ENCODE measurements at regions not wholly inside any gene's neighbourhood (a gene's known extent, or its start where the extent isn't known, plus 50 kb on each side); places are given as distances from the start of the nearest gene placed in this dataset.
"Not testable (repeated sequence)": the region's sequence is repeated elsewhere in the genome, so short reads cannot be mapped to it uniquely, and the experiment has no call there.

DNA sequence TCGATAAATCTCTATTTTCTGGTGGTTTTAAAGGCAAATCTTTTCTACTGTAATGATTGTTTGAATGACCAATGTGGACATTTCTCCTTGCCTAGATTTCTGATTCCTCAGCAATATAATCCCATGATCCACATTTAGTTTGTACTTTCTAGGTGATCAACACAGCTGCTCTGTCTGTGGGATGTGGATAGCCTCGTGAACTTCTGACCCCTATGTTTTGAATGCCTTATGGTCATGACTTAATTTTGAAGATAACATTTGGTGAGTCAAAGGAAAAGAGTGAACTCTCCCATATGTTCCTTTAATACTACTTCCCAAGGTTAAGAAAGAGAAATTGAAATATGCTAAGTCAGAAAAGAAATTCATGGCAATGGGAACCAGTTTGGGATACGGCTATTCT is 147.5 kb downstream of the CAVIN4 start:
- peaks cover 5% of the 10 kb centered on the region in 2 donors for H3K27me3 Mint-ChIP-seq
- no peaks in the 10 kb centered on the region for H3K4me1 Mint-ChIP-seq (ENCODE audit: low read depth in 2 of 2)
- H3K27ac Mint-ChIP-seq = no peak overlapping the region
- peaks cover 2% of the 10 kb centered on the region for H3K9me3 Mint-ChIP-seq
- no peak overlapping the region for H3K4me3 Mint-ChIP-seq
- ATAC-seq (no peak), DNase-seq (ENCODE audit: low spot score) (no peak)
- no peaks in the 10 kb centered on the region for H3K36me3 Mint-ChIP-seq

DNA sequence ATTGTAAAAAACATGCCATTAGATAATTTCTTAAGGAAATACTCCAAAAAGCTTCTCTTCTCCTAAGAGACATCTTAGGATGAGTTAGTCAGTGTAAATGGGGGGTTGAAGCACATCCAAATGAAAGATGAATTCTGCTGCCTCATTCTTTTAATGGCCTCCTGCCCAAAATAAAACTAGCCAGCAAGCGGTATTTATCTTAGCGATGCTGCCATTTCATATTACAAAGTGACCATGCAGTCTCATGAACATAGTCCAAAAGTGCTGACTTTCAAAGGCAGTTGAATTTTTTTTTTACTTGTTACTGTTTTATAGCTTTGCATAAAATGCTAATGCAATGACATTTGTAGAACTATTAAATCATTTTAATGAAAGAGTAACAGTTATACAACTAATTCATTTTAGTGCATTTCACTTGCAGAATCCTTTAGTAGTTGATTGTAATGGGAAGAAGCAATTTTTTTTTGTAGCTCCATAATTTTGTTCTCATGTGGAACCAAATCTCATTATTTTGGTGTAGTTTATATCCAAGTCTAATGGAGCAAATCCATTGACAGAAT is 151.5 kb downstream of the CAVIN4 start:
- Mint-ChIP-seq H3K9me3 (peaks cover 5% of the 10 kb centered on the region), H3K27ac (no peak overlapping the region), H3K27me3 (peaks cover 2% of the 10 kb centered on the region in 2 donors), H3K4me3 (no peak overlapping the region), H3K36me3 (no peaks in the 10 kb centered on the region), H3K4me1 (ENCODE audit: low read depth in 2 of 2) (no peaks in the 10 kb centered on the region)
- ATAC-seq = no peak
- no peak for DNase-seq (ENCODE audit: low spot score)

DNA sequence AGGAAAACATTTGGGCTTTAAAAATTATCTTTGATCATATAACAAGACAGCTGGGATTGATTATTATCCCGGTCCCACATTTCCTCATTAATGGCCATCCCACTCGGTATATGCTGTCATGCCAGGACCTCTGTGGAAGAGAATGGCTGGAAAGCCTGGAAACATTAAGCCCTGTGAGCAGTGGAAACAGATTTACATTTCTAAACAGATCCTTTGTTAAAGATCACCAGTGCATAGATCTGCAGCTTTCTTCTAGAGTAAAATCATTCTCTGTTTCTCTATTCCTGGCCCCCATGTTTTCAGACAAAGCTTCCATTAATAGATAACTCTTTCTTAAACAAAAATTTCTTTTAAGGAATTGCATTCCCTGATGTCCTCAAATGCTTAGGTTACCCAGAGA is 152.2 kb downstream of the CAVIN4 start:
- Mint-ChIP-seq H3K27me3 (peaks cover 0 to 2% of the 10 kb centered on the region in 2 donors), H3K27ac (no peak overlapping the region), H3K9me3 (peaks cover 5% of the 10 kb centered on the region), H3K4me1 (ENCODE audit: low read depth in 2 of 2) (no peaks in the 10 kb centered on the region), H3K4me3 (no peak overlapping the region), H3K36me3 (no peaks in the 10 kb centered on the region)
- ATAC-seq (no peak), DNase-seq (ENCODE audit: low spot score) (no peak)

GRCh38 chr9:100731038-100731556 is 153.2 kb downstream of the CAVIN4 start:
- Mint-ChIP-seq H3K36me3 (no peaks in the 10 kb centered on the region), H3K4me3 (no peak overlapping the region), H3K4me1 (ENCODE audit: low read depth in 2 of 2) (no peaks in the 10 kb centered on the region), H3K27me3 (no peaks in the 10 kb centered on the region), H3K9me3 (peaks cover 6% of the 10 kb centered on the region), H3K27ac (no peak overlapping the region)
- DNase-seq (ENCODE audit: low spot score) (no peak), ATAC-seq (no peak)

DNA sequence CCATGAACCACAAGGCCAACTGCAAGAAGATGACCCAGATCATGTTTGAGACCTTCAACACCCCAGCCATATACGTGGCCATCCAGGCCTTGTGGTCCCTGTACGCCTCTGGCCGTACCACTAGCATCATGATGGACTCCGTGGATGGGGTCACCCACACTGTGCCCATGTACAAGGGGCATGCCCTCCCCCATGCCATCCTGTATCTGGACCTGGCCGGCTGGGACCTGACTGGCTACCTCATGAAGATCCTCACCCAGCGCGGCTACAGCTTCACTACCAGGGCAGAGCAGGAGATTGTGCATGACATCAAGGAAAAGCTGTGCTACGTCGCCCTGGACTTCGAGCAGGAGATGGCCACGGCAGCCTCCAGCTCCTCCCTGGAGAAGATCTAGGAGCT is 153.7 kb downstream of the CAVIN4 start:
- ATAC-seq = peak in 1 of 2 donors; percentile 46
- Mint-ChIP-seq H3K27me3 (no peaks in the 10 kb centered on the region), H3K4me3 (no peak overlapping the region), H3K27ac (no peak overlapping the region), H3K9me3 (peaks cover 9% of the 10 kb centered on the region), H3K36me3 (no peaks in the 10 kb centered on the region), H3K4me1 (ENCODE audit: low read depth in 2 of 2) (no peaks in the 10 kb centered on the region)
- no peak for DNase-seq (ENCODE audit: low spot score)

GRCh38 chr9:100739208-100739607 is 161.3 kb downstream of the CAVIN4 start:
- Mint-ChIP-seq H3K27ac (no peak overlapping the region), H3K4me3 (no peak overlapping the region), H3K27me3 (no peaks in the 10 kb centered on the region), H3K9me3 (peaks cover 27% of the 10 kb centered on the region), H3K36me3 (no peaks in the 10 kb centered on the region), H3K4me1 (ENCODE audit: low read depth in 2 of 2) (no peaks in the 10 kb centered on the region)
- ATAC-seq (no peak), DNase-seq (ENCODE audit: low spot score) (no peak)

DNA sequence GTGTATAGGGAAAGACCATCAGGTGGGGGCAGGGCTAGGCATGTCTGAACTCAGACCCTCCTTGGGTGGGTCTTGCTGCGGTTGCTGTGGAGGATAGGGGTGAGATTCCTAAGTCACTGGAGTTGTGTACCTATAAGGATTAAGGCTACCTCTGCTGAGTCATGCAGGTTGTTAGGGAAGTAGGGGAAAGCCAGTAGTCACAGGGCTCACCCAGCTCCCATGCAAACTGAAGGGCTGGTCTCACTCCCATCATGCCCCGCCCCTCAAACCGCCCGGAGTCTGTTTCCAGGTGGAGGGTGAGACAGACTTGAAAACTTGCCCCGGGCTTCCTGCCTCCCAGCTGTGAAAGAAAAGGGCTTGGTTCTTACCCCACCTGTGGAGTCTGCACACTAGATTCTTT is 161.8 kb downstream of the CAVIN4 start:
- Mint-ChIP-seq H3K4me3 (no peak overlapping the region), H3K4me1 (ENCODE audit: low read depth in 2 of 2) (no peaks in the 10 kb centered on the region), H3K27ac (no peak overlapping the region), H3K36me3 (no peaks in the 10 kb centered on the region), H3K27me3 (no peaks in the 10 kb centered on the region), H3K9me3 (peaks cover 27% of the 10 kb centered on the region)
- DNase-seq (ENCODE audit: low spot score) = no peak
- ATAC-seq = no peak

GRCh38 chr9:100748930-100749329 is 171.1 kb downstream of the CAVIN4 start:
- H3K4me3 Mint-ChIP-seq; ATAC-seq; H3K27ac Mint-ChIP-seq; H3K27me3 Mint-ChIP-seq; H3K36me3 Mint-ChIP-seq; DNase-seq (ENCODE audit: low spot score); H3K4me1 Mint-ChIP-seq (ENCODE audit: low read depth in 2 of 2): not testable (repeated sequence)
- H3K9me3 Mint-ChIP-seq = peaks cover 13% of the 10 kb centered on the region

- DNase-seq (ENCODE audit: low spot score) (no peak), ATAC-seq (no peak)
- Mint-ChIP-seq H3K9me3 (peaks cover 4% of the 10 kb centered on the region), H3K4me1 (ENCODE audit: low read depth in 2 of 2) (no peaks in the 10 kb centered on the region), H3K27ac (no peak overlapping the region), H3K27me3 (no peaks in the 10 kb centered on the region), H3K36me3 (no peaks in the 10 kb centered on the region), H3K4me3 (no peak overlapping the region)
These were observed 178.3 kb downstream of the CAVIN4 start for GRCh38 chr9:100756217-100756616.

GRCh38 chr9:100759215-100759614 is 181.3 kb downstream of the CAVIN4 start:
- Mint-ChIP-seq H3K36me3 (no peaks in the 10 kb centered on the region), H3K27ac (no peak overlapping the region), H3K4me1 (ENCODE audit: low read depth in 2 of 2) (no peaks in the 10 kb centered on the region), H3K4me3 (no peak overlapping the region), H3K27me3 (no peaks in the 10 kb centered on the region), H3K9me3 (peaks cover 11% of the 10 kb centered on the region)
- DNase-seq (ENCODE audit: low spot score) (no peak), ATAC-seq (no peak)

DNA sequence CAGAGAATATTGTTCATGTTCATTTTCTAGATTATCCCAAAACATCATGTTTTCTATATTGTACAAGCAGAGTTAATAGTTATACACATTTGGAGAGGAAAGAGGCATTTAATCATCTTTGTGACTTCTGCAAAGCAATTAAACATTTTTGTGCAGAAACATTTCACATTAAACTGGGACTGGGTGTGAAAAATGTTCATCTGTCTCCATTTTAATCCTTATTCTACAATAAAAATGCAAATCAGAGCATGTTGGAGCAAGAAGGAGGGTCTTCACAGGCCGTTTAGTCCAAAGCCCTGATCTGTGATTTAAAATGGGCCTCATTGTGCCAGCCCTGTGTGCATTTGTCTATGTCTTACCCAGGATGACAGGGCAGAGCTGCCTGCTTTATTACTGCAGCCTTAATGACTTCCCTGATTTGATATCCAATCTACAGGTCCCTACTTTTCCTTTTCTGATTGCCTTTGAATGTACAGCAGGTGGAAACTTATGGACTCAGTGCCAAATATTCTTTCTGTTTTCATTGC is 183.5 kb downstream of the CAVIN4 start:
- no peak overlapping the region for H3K4me3 Mint-ChIP-seq
- no peaks in the 10 kb centered on the region for H3K27me3 Mint-ChIP-seq
- no peak for DNase-seq (ENCODE audit: low spot score)
- no peaks in the 10 kb centered on the region for H3K4me1 Mint-ChIP-seq (ENCODE audit: low read depth in 2 of 2)
- no peaks in the 10 kb centered on the region for H3K36me3 Mint-ChIP-seq
- no peak overlapping the region for H3K27ac Mint-ChIP-seq
- peaks cover 13% of the 10 kb centered on the region for H3K9me3 Mint-ChIP-seq
- ATAC-seq = no peak

DNA sequence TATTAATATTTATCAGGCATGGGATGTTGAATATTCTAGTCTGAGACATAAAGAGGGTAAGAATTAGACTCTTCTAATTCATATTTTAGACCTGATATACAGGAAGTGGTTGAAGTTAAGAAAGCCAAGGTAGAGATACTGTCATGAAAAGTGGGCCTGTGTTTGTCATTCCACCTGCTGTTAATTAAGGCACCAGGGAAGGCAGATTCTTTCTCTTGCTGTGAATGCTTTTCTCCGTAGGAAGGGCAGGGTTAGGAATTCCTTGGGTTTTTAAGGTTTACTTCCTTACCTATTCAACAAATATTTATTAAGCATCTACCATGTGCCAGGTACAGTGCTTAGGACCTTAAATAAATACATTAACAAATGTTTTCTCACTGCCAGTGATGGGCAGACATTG is 196.4 kb downstream of the CAVIN4 start:
- no peaks in the 10 kb centered on the region for H3K27me3 Mint-ChIP-seq
- no peaks in the 10 kb centered on the region for H3K4me1 Mint-ChIP-seq (ENCODE audit: low read depth in 2 of 2)
- H3K27ac Mint-ChIP-seq = no peak overlapping the region
- ATAC-seq = no peak
- H3K36me3 Mint-ChIP-seq = no peaks in the 10 kb centered on the region
- no peak for DNase-seq (ENCODE audit: low spot score)
- no peak overlapping the region for H3K4me3 Mint-ChIP-seq
- peaks cover 5% of the 10 kb centered on the region for H3K9me3 Mint-ChIP-seq

GRCh38 chr9:100774962-100775361 is 197.1 kb downstream of the CAVIN4 start:
- ATAC-seq (no peak), DNase-seq (ENCODE audit: low spot score) (no peak)
- no peak overlapping the region for H3K4me3 Mint-ChIP-seq
- no peaks in the 10 kb centered on the region for H3K4me1 Mint-ChIP-seq (ENCODE audit: low read depth in 2 of 2)
- no peaks in the 10 kb centered on the region for H3K27me3 Mint-ChIP-seq
- H3K36me3 Mint-ChIP-seq = no peaks in the 10 kb centered on the region
- H3K27ac Mint-ChIP-seq = no peak overlapping the region
- H3K9me3 Mint-ChIP-seq = peaks cover 5% of the 10 kb centered on the region

GRCh38 chr9:100775912-100776311 is 198.0 kb downstream of the CAVIN4 start:
- no peak for ATAC-seq
- H3K36me3 Mint-ChIP-seq = no peaks in the 10 kb centered on the region
- no peak overlapping the region for H3K4me3 Mint-ChIP-seq
- H3K27ac Mint-ChIP-seq = no peak overlapping the region
- DNase-seq (ENCODE audit: low spot score) = no peak
- H3K9me3 Mint-ChIP-seq = peaks cover 5% of the 10 kb centered on the region
- no peaks in the 10 kb centered on the region for H3K27me3 Mint-ChIP-seq
- H3K4me1 Mint-ChIP-seq (ENCODE audit: low read depth in 2 of 2) = no peaks in the 10 kb centered on the region

- Mint-ChIP-seq H3K9me3 (no peaks in the 10 kb centered on the region), H3K27me3 (no peaks in the 10 kb centered on the region), H3K36me3 (no peaks in the 10 kb centered on the region), H3K4me3 (no peak overlapping the region), H3K4me1 (ENCODE audit: low read depth in 2 of 2) (no peaks in the 10 kb centered on the region), H3K27ac (no peak overlapping the region)
- no peak for DNase-seq (ENCODE audit: low spot score)
- ATAC-seq = no peak
These were observed 206.9 kb downstream of the CAVIN4 start for GRCh38 chr9:100784755-100785154.
